ENCODE measurements at regions not wholly inside any gene's neighbourhood (a gene's known extent, or its start where the extent isn't known, plus 50 kb on each side); places are given as distances from the start of the nearest gene placed in this dataset.
A peak's percentile ranks its signal among the peaks of the same experiment; 100 is the strongest.

DNA sequence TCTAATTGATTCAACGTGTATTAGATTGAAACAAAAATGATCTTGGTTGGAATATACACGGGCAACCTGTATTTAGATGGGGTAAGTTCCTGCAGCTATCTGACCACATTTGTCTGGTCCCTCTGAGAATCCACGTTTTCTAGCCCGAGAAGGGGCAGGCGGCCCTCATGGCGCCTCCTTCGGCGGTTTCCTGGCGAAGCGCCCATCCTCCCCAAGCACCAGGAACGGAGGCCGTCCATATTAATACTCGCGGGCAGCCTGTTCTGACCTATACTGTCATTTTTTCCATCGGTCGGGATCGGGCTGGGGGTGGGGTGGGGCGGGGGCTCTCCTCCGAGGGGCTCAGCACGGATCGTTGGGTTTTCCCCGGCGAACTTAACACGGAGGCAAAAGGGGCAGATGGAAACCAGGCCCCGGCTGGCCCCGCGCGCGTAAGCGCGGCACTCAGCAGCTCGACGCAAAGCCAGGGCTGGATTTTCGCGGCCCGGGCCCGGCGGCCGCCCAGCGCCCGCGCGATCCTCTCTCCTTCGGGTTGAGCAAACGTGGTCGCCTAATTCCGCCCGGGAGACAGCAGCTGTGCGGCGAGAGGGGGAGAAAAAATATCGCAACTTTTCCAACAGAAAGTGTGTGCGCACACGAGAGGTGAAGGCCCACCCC, 77.2 kb upstream of the BCOR start:
- DNase-seq = no peak

DNA sequence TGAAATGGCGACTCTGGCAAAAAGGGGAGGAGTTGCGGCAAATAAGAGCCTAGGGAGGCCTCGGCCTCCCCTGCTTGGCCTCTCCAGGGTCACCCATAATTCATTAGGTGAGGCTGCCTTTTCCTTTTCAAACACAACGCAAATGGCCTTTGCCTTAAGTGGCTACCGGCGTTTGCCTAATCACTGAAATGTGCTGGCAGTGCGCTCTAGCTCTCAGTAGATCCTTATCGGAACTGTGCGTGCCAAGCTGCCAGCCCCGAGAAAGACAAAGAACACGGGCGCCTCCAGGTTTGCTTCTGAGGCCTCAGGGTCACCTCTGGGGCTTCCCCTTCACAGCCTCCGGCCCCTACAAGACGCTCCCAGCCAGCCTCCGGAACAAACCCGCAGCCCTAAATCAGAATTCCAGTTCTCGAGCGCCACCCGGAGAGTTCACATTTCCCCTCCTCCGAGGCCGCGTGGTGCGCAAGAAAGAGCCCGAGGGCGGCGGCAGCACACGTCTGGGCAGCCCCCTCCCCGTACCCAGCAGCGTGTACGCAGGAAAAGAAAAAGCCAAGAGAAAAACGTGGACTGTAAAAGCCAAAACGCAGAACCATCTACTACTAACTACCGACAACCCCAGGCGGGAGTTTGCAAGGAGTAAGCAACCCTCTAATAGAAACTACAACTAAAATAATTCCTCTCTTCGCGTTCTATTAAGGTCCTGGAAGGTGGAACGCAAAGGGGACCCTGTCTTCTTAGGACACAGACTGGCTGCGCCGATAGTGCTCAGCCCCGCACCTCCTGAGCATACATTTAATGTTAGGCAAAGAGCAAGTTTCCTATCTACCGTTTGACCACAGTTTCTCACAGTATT, 76.5 kb upstream of the BCOR start:
- no peak for DNase-seq

DNA sequence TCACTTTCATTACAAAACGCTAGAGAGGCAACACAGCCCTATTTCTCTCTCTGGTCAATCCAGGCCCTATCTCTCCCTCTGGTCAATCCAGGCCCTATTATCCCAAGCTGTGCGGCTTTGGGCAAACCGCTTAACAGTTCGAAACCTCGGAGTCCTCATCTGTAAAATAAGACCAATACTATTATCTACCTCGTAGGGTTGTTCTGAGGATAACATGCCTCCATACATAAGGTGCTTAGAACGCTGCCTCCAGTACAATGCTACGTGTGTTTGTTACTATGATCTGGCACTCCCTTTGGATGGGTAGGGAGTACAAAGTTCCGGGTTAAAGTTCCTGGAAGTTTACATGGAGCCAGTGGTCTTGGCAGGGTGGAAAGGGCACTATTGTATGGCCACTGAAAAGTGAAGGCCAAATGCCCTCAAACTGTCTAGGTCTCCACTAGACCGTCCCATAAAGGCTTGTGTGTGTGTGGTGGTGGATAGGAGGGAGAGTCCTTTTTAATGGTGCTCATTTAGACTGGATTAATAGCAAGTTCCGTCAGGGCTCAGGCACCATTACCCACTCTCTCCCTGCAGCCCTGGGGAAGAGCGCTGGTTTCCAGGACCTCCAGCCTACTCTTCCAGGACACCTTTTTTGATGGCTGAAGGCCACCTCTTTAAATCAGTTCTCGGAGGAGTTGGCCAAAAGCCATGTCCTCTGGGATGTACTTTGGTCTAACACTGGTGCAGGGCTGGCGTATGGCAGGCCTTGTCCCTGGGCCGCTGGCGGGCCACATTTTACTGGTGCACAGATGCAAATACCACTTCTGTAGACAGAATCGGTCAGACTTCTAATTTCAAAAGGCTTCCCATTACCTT, 75.6 kb upstream of the BCOR start:
- no peak for DNase-seq

DNA sequence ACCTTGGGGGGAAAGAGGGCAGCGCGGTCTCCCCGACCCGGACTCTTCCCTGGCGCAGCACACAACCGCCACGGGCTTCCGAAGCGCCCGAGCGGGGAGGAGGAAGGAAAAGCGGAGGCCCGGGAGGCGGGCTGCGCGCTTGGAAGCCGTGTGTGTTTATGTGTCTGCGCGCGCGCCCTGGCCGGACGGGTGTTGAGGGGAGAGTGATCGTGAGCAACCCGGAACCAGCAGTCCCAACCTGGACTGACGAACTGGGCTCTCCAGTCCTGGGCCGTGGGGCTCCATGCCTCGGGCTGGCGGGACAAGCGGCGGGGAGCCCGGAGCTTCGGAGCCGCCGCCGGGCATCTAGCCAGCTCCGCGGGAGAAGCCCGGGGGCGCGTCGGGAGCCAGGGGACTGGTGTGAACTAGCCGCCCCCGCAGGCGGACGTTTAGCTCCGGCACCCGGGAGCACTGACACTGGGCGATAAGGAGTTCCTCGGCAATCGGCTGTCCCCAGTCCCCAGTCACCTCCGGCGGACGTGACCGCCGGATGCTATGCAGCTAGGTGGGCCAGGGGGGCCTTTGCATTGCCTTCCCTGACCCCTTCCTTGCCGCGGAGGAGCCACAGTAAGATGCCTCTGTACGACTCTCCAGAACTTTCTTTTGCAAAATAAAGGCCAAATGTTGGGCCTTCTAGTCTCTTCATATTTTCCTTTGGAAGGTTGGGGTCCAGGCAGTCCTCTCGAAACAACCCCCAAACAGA, 74.8 kb upstream of the BCOR start:
- no peak for DNase-seq

DNA sequence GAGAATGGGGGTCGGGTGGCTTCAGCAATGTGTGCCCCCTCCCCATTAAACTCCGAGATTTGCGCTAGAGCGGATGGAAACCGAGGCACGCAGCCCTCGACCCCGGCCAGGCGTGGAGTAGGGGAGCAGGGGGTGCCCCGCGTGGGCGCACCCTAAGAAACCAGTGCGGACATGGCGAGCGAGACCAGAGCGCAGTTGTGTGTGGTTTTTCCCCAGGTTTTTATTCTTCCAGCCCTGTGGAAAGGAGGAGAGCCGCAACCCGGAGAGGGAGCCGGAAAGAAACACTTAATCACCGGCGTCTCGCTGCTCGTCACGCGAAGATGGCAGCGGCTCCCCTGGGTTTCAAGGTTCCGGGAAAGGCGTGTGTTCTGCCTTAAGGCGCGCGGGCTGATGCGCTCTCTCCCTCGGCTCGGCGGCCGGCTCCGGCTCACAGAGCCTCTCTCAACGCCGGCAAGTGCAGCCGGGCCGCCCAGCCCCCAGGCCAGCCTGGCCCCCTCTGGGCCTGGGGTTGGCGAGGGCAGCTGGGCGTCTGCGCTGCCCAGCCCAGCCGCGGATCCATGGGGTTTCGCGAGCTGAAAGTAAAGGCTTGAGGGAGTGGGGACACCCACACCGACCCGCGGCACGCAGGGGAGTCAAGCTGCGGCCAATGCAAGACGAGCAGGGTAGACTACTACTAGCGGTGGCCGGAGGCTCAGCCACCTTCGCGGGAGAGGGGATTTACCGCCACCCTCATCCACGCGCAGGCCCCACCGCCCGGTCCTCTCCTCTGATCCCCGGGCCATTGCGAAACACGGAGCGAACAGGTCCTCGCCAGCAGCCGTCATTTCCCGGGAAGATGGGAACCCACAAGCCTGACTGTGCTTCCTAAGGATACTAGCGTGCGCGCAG, 74.0 kb upstream of the BCOR start:
- no peak for DNase-seq

DNA sequence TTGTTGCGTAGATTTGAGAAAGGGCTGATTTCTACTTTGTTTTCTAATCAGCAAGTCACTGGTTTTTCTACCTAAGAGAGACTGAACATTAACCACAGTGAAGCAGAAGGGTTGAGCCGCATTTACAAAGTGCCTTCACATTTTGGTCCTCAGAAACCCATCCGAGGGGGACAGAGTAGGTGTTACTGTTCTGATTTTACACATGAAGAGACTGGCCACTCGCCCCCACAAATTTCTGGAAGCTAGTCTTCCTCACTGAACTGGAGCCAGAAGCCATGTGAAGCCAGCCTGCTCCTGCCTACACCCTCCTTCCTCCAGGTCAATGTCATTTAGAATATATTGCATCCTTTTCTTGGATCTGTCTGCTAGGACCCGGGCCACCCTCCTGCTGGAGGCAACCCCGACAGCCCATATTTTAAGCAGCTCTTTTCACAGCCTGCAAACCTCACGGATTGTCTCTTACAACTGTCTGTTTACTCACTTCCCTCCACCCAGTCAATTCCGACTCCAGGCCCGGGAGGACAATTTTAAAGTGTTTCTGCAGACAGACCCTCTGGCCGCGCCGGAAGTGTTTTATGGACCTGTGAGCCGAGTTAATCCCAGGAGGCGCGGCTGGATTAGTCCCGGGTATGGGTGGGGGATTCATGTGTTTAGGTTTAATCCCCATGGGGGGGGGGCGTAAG, 73.2 kb upstream of the BCOR start:
- DNase-seq = no peak

DNA sequence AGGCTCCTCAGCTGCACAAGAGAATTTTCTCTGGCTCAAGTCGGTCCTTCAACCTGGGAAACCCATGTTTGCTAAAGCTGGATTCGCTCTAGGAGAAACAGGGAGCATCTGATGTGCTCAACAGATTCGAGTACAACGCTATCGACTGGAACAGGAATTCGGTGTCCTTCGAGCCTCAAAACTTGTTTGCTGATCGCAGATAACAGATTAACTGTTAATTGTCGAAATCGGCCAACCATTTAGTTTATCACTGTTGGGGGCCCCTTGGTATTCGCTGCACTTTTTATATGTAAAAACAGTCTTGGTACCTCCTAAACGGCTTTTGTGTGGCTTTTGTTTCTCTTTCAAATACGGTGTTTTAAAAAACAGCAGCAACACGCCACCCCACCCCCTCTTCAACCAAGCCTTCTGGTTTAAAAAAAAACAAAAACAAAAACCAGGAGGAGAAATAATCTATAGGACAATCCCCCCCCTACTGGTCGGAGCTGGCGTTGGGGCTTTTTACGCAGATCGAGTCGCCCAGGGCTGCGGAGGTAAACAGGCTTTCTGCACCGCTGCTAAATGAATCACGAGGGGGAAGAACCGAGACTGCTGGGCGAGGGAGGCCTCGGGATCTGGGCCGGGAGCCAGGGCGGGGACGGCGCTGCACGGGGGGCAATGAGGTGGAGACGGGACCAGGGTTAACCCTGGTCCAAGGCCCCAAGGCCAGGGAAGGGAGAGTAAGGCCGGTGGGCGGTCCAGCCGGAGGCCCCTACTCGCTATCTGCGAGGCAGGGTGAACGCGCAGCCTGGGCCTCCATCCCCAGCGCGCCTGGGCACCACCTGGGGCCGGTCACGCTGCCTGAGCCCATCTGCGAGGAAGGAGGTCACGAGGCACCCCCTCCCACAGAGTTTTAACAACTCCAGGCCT, 71.7 kb upstream of the BCOR start:
- peak in 1 of 2 experiments; percentile 33 for DNase-seq

DNA sequence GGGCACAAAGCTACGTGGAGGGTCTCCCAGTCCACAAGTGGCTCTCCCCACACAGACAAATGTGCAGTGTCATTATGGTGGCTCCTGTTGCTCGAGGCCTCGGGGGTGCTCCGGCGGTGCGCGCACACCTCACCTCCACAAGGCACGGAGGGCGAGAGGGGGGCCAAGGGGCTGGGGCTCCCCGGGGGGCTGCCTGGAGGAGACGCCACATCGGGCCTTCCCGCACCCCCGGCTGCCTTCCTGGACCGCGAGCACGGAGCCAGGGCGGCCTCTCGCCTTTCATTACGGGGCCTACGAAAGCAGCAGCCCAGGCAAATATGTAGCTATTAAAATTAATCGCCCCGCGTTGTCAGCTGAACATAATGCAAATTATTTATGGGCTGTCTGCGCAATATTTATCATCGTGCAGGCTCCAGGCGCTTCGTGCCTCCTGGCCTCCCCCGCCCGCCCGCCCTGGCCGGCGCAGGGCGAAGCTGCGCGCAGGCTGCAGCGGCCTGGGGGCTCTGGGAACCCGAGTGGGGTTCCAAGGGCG, 70.8 kb upstream of the BCOR start:
- DNase-seq = no peak

DNA sequence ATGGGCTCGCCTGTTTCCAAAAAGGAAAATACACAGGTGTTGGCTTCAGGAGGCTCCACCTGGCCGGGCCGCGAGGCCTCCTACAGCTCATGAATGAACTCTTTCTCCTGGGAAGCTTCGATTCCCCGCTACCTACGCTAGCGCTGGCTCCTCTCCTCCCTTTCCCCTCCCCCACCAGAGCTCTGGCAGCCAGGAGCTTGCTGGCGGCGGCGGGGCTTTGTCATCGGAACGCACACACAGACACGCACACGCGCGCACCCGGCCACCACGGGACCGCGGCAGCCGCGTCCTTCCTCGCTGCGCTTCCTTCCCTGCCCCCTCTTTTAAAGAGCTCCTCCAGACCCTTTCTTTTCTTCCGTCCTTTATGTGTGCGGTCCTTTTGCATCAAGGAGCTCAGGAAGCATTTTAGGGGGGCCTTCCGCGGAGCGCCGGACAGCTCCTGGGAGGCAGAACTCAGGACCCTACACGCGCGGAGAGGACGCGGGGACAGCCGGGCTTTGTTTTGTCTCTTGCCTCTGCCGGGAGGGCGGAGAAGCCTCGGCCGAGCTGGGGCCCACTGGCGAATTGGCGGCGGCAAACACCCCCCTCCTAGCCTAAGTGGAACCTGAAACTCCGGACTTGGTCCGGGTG, 70.2 kb upstream of the BCOR start:
- no peak for DNase-seq

DNA sequence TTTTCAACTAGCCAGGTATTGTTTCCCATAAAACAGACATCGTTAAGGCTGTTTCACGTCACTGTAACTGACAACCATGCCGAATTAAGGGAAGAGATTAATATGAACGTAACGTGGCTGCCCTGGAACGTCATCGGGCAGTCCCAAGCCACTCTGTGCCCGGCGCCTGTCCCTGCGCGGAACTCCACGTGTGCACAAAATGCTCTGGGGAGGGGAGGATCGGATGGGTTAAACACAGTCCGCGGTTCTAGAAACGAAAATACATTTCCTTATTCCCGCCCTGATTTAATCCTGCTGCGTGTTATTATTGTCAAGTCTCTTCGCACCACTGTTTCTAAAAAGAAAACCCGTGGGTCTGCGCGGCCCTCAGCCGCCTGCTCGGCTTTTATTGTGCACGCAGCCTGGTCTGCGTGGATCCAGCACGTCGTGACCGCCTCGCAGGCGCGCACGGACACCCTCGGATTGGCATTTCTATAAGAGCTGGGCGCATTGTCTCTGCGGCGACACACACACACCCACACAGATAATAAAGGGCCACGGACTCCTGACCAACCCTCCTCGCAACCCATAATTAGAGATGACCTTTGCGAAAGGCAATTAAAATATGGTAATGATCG, 69.6 kb upstream of the BCOR start:
- no peak for DNase-seq

DNA sequence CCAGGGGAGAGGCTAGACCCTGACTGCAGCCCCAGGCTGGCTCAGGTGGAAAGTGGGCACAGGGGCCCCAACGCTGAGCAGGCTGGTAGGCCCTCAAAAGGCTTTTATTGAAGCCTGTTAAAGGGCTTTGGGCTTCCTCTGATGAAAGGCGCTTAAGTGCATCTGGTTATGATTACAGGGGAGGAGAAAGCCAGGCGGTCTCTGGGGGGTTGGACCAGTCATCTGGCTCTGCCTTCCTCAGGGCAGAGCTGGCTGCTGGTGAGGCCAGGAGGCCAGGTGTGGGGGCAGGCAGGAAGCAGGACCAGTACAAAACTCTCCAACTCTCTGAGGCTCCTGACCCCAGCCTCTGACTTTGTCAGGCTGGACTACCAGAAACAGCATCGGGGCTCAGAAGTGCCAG, 68.8 kb upstream of the BCOR start:
- DNase-seq = peak in 1 of 2 experiments; percentile 13

DNA sequence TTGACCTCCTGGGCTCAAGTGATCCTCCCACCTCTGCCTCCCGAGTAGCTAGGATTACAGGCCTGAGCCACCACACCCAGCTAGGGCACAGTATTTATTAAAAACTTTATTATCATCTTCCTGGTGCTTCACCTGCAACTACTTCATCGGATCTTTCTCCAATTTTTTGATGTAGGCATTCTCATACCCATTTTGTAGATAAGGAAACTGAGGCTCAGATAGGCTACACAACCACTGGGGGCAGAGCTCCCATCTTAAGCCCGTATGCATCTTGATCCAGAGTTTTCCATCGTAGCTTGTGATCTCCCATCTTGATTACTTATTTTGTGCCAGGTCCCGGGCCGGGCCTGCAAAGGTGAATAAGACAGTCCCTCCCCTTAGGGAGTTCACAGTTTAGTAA, 68.1 kb upstream of the BCOR start:
- DNase-seq = no peak

DNA sequence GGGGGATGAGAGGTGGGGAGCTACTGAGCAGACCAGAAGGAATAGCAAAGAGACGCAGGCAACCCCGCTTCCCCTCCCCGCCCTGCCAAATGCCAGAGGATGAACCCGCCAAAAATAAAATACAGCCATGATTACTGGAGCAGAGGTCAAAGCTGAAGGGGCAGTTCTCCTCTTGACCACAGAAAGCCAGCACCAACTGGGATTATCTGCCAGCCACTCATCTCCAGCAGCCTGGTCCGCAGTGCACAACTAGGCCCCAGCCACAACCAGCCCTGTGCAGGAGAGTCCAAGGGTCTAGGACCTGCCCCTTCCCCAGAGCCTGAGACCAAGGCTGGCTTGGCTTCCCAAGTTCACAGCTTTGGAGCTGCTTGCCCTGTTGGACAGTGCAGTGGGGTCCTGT, 67.4 kb upstream of the BCOR start:
- no peak for DNase-seq

DNA sequence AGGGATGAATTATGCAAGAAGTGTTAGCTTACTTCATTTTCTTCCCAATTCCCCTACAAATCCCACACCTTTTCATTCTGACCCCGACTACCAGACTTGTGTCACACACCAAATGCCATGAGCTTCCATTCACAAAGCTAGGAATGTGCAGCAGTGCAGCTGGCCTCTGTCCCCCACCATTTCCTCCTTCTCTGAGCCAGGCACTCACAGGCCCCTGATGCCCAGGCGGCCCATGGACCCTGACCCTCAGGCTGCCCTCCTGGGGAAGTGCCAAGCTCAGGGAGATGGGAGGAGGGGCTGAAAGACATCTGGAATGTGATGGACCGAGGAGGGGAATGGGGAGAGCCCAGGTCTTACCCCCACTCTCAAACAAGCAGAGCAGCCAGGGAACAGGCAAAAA, 67.0 kb upstream of the BCOR start:
- DNase-seq = no peak

DNA sequence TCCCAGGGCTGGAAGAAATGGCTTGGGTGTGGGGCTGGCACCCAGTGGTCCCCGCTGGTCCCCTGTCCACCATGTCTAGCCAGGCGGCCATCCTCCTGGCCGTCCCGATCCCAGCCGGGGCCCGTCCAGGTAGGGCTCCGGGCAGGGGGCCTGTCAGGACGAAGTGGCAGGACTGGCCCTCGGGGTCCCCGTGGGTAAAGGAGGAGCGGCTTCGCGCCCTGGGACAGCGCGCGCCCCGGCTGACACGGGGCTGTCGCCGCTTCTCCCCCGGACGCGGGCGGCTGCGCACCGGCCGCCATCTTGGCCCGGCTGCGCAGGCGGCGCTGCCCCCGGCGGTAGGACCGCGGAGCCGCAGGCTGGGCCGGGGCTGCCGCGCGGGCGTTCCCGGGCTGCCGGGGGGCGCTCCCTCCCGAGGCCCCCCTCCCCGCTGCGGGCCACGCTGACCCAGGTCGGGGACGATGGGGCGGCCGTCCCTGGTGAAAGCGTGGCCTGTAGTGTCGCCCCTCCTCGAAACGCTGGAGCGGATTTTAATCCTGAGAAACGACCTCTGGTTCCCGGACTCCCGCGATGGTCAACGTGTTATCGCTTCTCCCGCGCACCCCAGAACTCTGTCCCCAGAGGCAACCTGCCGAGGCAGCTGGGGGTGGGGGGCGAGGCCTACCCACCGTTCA, 60.4 kb upstream of the BCOR start:
- DNase-seq = peak in 1 of 2 experiments; percentile 52

DNA sequence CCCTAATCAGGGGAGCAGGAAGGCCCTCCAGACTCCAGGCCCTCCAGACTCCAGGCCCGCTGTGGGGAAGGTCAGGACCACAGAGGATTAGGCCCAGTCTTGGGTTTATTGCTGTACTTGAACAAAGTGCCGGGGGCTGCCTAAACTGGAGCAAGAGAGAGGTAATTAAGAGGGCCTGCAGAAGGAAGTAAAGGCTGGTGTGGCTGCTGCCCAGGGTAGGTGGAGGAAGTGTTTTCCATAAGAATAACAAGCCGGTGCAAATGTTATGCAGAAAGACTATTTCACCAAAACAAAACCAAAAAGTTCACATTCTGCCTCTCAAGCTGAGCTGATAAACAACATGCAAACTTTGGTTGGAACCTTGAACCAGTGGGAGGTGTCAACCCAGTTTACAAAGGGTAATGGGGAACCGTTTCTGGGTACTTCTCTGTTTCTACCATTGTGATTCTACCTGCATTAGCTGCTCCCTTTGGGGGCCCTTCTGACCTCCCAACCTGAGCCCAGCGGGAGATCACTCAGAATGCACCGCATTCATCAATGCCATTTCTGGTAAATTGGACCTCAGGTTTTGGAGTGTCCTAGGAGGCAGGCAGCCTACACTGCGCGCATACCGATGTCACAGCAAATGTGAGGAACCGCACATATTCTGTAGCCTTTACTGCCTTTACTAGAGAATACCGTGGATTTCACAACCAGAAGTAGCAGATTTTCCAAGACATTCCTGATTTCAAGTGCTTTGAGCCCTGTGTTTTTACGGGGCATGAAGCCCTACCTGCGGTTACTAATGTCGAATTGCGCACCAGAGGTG, 59.7 kb upstream of the BCOR start:
- no peak for DNase-seq

DNA sequence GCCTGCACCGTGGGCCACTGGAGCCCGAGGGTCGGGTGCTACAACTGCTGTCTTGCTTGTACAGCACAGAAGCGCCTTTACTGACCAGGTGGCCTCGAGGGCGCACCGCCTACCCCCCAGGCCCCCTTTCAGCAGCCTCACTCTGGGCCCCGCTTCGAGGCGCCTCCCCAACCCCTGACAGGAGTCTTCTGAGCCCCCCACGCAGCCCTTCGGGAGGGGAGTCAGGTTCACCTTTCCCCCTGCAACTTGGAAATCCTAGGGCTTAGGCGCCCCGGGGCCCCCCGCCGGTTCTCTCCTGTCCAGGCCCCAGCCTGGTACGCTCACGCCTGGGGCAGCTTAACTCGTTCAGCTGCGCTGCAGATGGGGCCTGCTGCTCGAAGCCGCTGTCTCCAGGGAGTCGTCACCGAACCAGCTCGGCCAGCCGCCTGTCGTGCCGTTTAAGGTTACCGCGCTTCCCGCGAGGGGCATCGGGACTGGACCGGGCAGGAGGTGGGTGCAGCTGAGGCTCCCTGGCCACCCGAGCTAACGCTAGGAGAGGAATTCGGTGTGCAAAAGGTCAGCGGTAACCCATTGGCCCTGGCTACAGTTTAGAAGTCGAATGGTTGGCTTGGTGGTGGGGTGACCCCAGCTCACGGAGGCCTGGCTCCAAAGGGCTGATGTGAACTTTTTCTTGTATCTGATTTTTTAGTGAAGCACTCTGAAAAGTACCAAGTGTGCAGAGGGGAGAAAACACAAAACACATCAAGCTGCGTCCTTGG, 58.9 kb upstream of the BCOR start:
- no peak for DNase-seq
